BLaER1 treated with 17β-estradiol and CSF1 and Interleukin-3, amounts not matched to agents 10 nM and 100 nM (cell line): ENCODE measurements at regions not wholly inside any gene's neighbourhood (a gene's known extent, or its start where the extent isn't known, plus 50 kb on each side); places are given as distances from the start of the nearest gene placed in this dataset.
"Not testable (repeated sequence)": the region's sequence is repeated elsewhere in the genome, so short reads cannot be mapped to it uniquely, and the experiment has no call there.

Source experiments
- H3K27ac ChIP-seq, 11 experiments: shearing (Covaris generic); formaldehyde crosslinking; 2 replicates each; pipeline ENCODE4 v1.8.1; 2022
- H3K27me3 ChIP-seq, 11 experiments: shearing (Covaris generic); formaldehyde crosslinking; 2 replicates each; pipeline ENCODE4 v1.8.1; 2022
- H3K36me3 ChIP-seq, 11 experiments: shearing (Covaris generic); formaldehyde crosslinking; 2 replicates each; pipeline ENCODE4 v1.8.1; 2022
- H3K4me1 ChIP-seq, 10 experiments: shearing (Covaris generic); formaldehyde crosslinking; 2 replicates each; pipeline ENCODE4 v1.8.1; 2022
- H3K4me2 ChIP-seq, 11 experiments: shearing (Covaris generic); formaldehyde crosslinking; 2 replicates each; pipeline ENCODE4 v1.8.1; 2022
- H3K4me3 ChIP-seq, 10 experiments: shearing (Covaris generic); formaldehyde crosslinking; 2 replicates each; pipeline ENCODE4 v1.8.1; 2022
- H3K9ac ChIP-seq, 11 experiments: shearing (Covaris generic); formaldehyde crosslinking; 2 replicates each; pipeline ENCODE4 v1.8.1; 2022
- H3K9me3 ChIP-seq, 11 experiments: shearing (Covaris generic); formaldehyde crosslinking; replicated peaks in 1 of 11; 2 replicates each; pipeline ENCODE4 v1.8.1; 2022
- H4K20me1 ChIP-seq, 11 experiments: shearing (Covaris generic); formaldehyde crosslinking; 2 replicates each; pipeline ENCODE4 v1.8.1; 2022
- Cebpa-rat ChIP-seq, 11 experiments: shearing (Covaris generic); IDR thresholded peaks; 2 replicates each; pipeline ENCODE4 v1.8.1; 2022

GRCh38 chr5:99061711-99062110 is 132.9 kb upstream of the CHD1 start:
- no peak for TF ChIP-seq Cebpa-rat (IDR thresholded peaks at IDR 0.05)
- Histone ChIP-seq H3K27me3 (no peaks in the 10 kb centered on the region), H3K9me3 (no peaks in the 10 kb centered on the region), H3K9ac (peak overlapping the region in 3 of 11 experiments; percentile 1 to 21 (median 16); a peak in 2 of 22 replicates), H4K20me1 (no peaks in the 10 kb centered on the region), H3K4me3 (no peak overlapping the region), H3K27ac (peak overlapping the region in 5 of 11 experiments; percentile 11 to 43 (median 39); a peak in 6 of 22 replicates), H3K36me3 (no peaks in the 10 kb centered on the region), H3K4me2 (peak overlapping the region in 8 of 11 experiments; percentile 1 to 81 (median 51); a peak in 14 of 22 replicates), H3K4me1 (peaks cover 11 to 24% (median 17%) of the 10 kb centered on the region in 10 experiments; a peak in 19 of 20 replicates)

- H3K9ac ChIP-seq = peak overlapping the region in 3 of 11 experiments; percentile 1 to 21 (median 16); a peak in 2 of 22 replicates
Observed at GRCh38 chr5:99061299-99061698, 132.5 kb upstream of the CHD1 start.

GRCh38 chr5:99060306-99061261 is 131.8 kb upstream of the CHD1 start:
- no peaks in the 10 kb centered on the region for H3K36me3 ChIP-seq
- H3K4me1 ChIP-seq = peaks cover 11 to 24% (median 17%) of the 10 kb centered on the region in 10 experiments; a peak in 19 of 20 replicates
- H3K27me3 ChIP-seq = no peaks in the 10 kb centered on the region
- H3K4me2 ChIP-seq = peak overlapping the region in 8 of 11 experiments; percentile 1 to 81 (median 51); a peak in 11 of 22 replicates
- H3K27ac ChIP-seq = peak overlapping the region in 3 of 11 experiments; percentile 11 to 41 (median 30); a peak in 1 of 22 replicates
- no peaks in the 10 kb centered on the region for H3K9me3 ChIP-seq
- no peak for TF ChIP-seq Cebpa-rat (IDR thresholded peaks at IDR 0.05)
- no peaks in the 10 kb centered on the region for H4K20me1 ChIP-seq
- H3K4me3 ChIP-seq = no peak overlapping the region
- H3K9ac ChIP-seq = no peak overlapping the region; a peak in 1 of 22 replicates

More at GRCh38 chr5:99061299-99061698, 132.5 kb upstream of the CHD1 start:
- Histone ChIP-seq H3K4me2 (peak overlapping the region in 8 of 11 experiments; percentile 1 to 81 (median 51); a peak in 14 of 22 replicates), H4K20me1 (no peaks in the 10 kb centered on the region), H3K36me3 (no peaks in the 10 kb centered on the region), H3K9me3 (no peaks in the 10 kb centered on the region), H3K27ac (peak overlapping the region in 5 of 11 experiments; percentile 11 to 43 (median 30); a peak in 5 of 22 replicates), H3K27me3 (no peaks in the 10 kb centered on the region), H3K4me3 (no peak overlapping the region), H3K4me1 (peaks cover 11 to 24% (median 17%) of the 10 kb centered on the region in 10 experiments; a peak in 19 of 20 replicates)
- no peak for TF ChIP-seq Cebpa-rat (IDR thresholded peaks at IDR 0.05)

GRCh38 chr5:99059685-99060084 is 130.9 kb upstream of the CHD1 start:
- Histone ChIP-seq H3K9me3 (no peaks in the 10 kb centered on the region), H3K4me2 (no peak overlapping the region), H3K27ac (no peak overlapping the region)

GRCh38 chr5:99058466-99058865 is 129.7 kb upstream of the CHD1 start:
- no peaks in the 10 kb centered on the region for H3K27me3 ChIP-seq
- H3K4me1 ChIP-seq = peaks cover 11 to 24% (median 17%) of the 10 kb centered on the region in 10 experiments; a peak in 19 of 20 replicates
- no peak for TF ChIP-seq Cebpa-rat (IDR thresholded peaks at IDR 0.05)
- H4K20me1 ChIP-seq = no peaks in the 10 kb centered on the region
- no peaks in the 10 kb centered on the region for H3K9me3 ChIP-seq
- no peak overlapping the region for H3K4me2 ChIP-seq
- no peak overlapping the region for H3K4me3 ChIP-seq
- H3K9ac ChIP-seq = no peak overlapping the region
- H3K27ac ChIP-seq = no peak overlapping the region
- no peaks in the 10 kb centered on the region for H3K36me3 ChIP-seq

More at GRCh38 chr5:99059685-99060084, 130.9 kb upstream of the CHD1 start:
- Histone ChIP-seq H3K36me3 (no peaks in the 10 kb centered on the region), H3K27me3 (no peaks in the 10 kb centered on the region), H4K20me1 (no peaks in the 10 kb centered on the region), H3K9ac (no peak overlapping the region), H3K4me1 (peaks cover 11 to 24% (median 17%) of the 10 kb centered on the region in 10 experiments; a peak in 19 of 20 replicates), H3K4me3 (no peak overlapping the region)
- no peak for TF ChIP-seq Cebpa-rat (IDR thresholded peaks at IDR 0.05)

GRCh38 chr5:99054972-99055371 is 126.2 kb upstream of the CHD1 start:
- Histone ChIP-seq H3K36me3 (no peaks in the 10 kb centered on the region), H3K9me3 (no peaks in the 10 kb centered on the region), H3K4me3 (no peak overlapping the region), H3K4me2 (0 out of 22 replicates have a peak overlapping the region, but pooled peaks of 1 of the 11 experiments have one; percentile 6), H3K27ac (no peak overlapping the region), H3K27me3 (no peaks in the 10 kb centered on the region), H4K20me1 (no peaks in the 10 kb centered on the region), H3K4me1 (peaks cover 0 to under 1% (median 0%) of the 10 kb centered on the region in 10 experiments; a peak in 2 of 20 replicates), H3K9ac (no peak overlapping the region)
- no peak for TF ChIP-seq Cebpa-rat (IDR thresholded peaks at IDR 0.05)

- Histone ChIP-seq H3K4me2 (no peak overlapping the region), H3K9ac (no peak overlapping the region), H4K20me1 (no peaks in the 10 kb centered on the region), H3K4me1 (no peaks in the 10 kb centered on the region), H3K36me3 (no peaks in the 10 kb centered on the region), H3K27me3 (no peaks in the 10 kb centered on the region), H3K4me3 (no peak overlapping the region), H3K27ac (no peak overlapping the region), H3K9me3 (peaks cover 0 to 14% (median 10%) of the 10 kb centered on the region in 11 experiments; a peak in 15 of 22 replicates)
- TF ChIP-seq Cebpa-rat (IDR thresholded peaks at IDR 0.05) = no peak
Observed at GRCh38 chr5:99045871-99046270, 117.1 kb upstream of the CHD1 start.

- H3K4me1 ChIP-seq, H3K36me3 ChIP-seq, H3K27ac ChIP-seq, H3K27me3 ChIP-seq, H3K4me3 ChIP-seq, H3K4me2 ChIP-seq, H4K20me1 ChIP-seq, H3K9ac ChIP-seq: not testable (repeated sequence)
- peaks cover 5 to 21% (median 10%) of the 10 kb centered on the region in 11 experiments; a peak in 16 of 22 replicates for H3K9me3 ChIP-seq
Observed at GRCh38 chr5:99043257-99043656, 114.5 kb upstream of the CHD1 start.

- no peak for TF ChIP-seq Cebpa-rat (IDR thresholded peaks at IDR 0.05)
Observed at GRCh38 chr5:99037668-99038067, 108.9 kb upstream of the CHD1 start.

More at GRCh38 chr5:99037668-99038067, 108.9 kb upstream of the CHD1 start:
- Histone ChIP-seq H3K4me2 (peak overlapping the region; percentile 26 to 75 (median 69)), H3K36me3 (no peaks in the 10 kb centered on the region), H3K9me3 (peaks cover 5 to 21% (median 10%) of the 10 kb centered on the region in 11 experiments; a peak in 16 of 22 replicates), H3K27ac (peak overlapping the region in 9 of 11 experiments; percentile 40 to 75 (median 63); a peak in 16 of 22 replicates), H3K4me3 (peak overlapping the region in 2 of 10 experiments; percentile 9 to 24; a peak in 1 of 20 replicates), H3K4me1 (peaks cover 29 to 38% (median 34%) of the 10 kb centered on the region in 10 experiments), H3K27me3 (no peaks in the 10 kb centered on the region), H3K9ac (peak overlapping the region in 6 of 11 experiments; percentile 23 to 57 (median 44); a peak in 9 of 22 replicates), H4K20me1 (no peaks in the 10 kb centered on the region)
